K562 (cell line): ENCODE measurements at regions not wholly inside any gene's neighbourhood (a gene's known extent, or its start where the extent isn't known, plus 50 kb on each side); places are given as distances from the start of the nearest gene placed in this dataset.

Experiments used
- E2F8 ChIP-seq: fragments of 450-650 bp; IDR thresholded peaks from 2 replicates; pipeline ENCODE4 v1.7.1; 2018; ENCODE audit warnings: mild to moderate bottlenecking, low read depth; ENCODE audit not compliant: partially characterized antibody
- MECOM ChIP-seq: fragments of 250-450 bp; sonication (Bioruptor Pico); IDR thresholded peaks from 2 replicates; pipeline ENCODE4 v1.8.0; 2022; ENCODE audit warnings: inconsistent platforms
- SMAD4 ChIP-seq: fragments of 250-450 bp; sonication (Bioruptor Pico); conservative IDR thresholded peaks from 2 replicates; pipeline ENCODE4 v1.8.0; 2021; ENCODE audit warnings: inconsistent platforms, mild to moderate bottlenecking, moderate library complexity
- SRSF3 ChIP-seq: fragments of 200-400 bp; formaldehyde crosslinking; IDR thresholded peaks from 2 replicates; pipeline ENCODE4 v1.6.1; 2016; ENCODE audit warnings: mild to moderate bottlenecking, low read length, moderate library complexity; ENCODE audit not compliant: insufficient read depth
- ZNF24 ChIP-seq: fragments of 450-650 bp; IDR thresholded peaks from 2 replicates; pipeline ENCODE4 v1.6.1; 2016
- TF ChIP-seq, protein P1 (sequence below): fragments of 450-650 bp; IDR thresholded peaks from 2 replicates; pipeline ENCODE4 v1.6.1; 2017; ENCODE audit warnings: antibody characterized with exemption

DNA sequence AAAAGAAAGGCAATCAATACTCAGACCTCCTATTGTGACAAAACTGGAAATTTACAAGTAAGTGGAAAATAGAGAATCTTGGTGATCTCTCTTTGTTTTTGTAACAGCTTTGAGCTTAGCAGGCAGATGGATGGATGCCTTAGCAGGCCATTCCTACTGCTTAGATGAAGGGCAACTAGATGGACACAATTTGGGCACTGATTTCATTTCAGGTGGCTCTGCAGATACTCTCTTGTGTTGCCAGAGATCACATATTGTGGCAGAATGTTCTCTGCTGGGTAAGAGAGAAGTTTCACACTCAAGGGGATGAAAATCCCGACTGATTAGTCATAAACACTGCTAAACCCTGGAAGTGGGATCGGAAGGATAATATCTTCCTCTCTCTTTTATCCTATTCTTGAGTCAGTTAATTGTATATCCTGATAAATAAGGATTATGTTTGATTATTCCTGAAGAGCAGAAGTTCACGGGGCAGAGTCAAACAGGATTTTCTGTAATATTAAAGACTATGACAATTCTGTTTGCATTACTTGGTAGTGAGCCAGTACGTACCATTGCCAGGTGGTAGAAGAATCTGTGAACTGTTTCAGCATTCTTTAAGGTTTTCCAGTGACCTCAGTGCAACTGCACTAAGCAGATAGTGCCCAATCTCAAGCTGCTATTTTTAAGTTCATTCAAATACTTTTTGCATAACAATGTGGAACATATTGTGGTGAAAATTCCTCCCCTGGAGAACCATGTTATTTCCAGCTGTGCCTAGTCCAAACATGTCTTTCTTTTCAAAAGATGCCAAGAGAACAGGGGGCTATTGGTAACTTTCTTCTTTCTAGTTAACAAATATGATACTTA, 974.3 kb downstream of the FSTL5 start (continued):
- TF ChIP-seq E2F8: no peak
- TF ChIP-seq ZNF24: no peak
- no peak for TF ChIP-seq SRSF3
- TF ChIP-seq, protein P1, sequence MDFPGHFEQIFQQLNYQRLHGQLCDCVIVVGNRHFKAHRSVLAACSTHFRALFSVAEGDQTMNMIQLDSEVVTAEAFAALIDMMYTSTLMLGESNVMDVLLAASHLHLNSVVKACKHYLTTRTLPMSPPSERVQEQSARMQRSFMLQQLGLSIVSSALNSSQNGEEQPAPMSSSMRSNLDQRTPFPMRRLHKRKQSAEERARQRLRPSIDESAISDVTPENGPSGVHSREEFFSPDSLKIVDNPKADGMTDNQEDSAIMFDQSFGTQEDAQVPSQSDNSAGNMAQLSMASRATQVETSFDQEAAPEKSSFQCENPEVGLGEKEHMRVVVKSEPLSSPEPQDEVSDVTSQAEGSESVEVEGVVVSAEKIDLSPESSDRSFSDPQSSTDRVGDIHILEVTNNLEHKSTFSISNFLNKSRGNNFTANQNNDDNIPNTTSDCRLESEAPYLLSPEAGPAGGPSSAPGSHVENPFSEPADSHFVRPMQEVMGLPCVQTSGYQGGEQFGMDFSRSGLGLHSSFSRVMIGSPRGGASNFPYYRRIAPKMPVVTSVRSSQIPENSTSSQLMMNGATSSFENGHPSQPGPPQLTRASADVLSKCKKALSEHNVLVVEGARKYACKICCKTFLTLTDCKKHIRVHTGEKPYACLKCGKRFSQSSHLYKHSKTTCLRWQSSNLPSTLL: no peak
- TF ChIP-seq MECOM: no peak
- no peak for TF ChIP-seq SMAD4 (CRISPR knock-in tag)
